H9 (cell line): ENCODE measurements at regions not wholly inside any gene's neighbourhood (a gene's known extent, or its start where the extent isn't known, plus 50 kb on each side); places are given as distances from the start of the nearest gene placed in this dataset.

Experiments used
- DNase-seq: peaks from one replicate; pipeline ENCODE4 v3.0.0-alpha.2; 2017
- H2AFZ ChIP-seq: one replicate; pipeline ENCODE4 v1.6.1; 2013; ENCODE audit warnings: mild to moderate bottlenecking, low read length, control low read depth, moderate library complexity
- H2AK5ac ChIP-seq: 2 replicates; pipeline ENCODE4 v1.6.1; 2013; ENCODE audit warnings: low read length, control low read depth, mixed read lengths; ENCODE audit not compliant: insufficient read length
- H2BK120ac ChIP-seq: one replicate; pipeline ENCODE4 v1.6.1; 2013; ENCODE audit warnings: low read depth, mild to moderate bottlenecking, low read length, control low read depth, inconsistent platforms; ENCODE audit not compliant: poor library complexity, severe bottlenecking
- H2BK12ac ChIP-seq: 2 replicates; pipeline ENCODE4 v1.6.1; 2013; ENCODE audit warnings: low read length, control low read depth, mixed read lengths, low read depth; ENCODE audit not compliant: insufficient read length
- H2BK15ac ChIP-seq: 2 replicates; pipeline ENCODE4 v1.6.1; 2013; ENCODE audit warnings: low read depth, low read length, control low read depth
- H2BK20ac ChIP-seq: one replicate; pipeline ENCODE4 v1.6.1; 2013; ENCODE audit warnings: low read depth, mild to moderate bottlenecking, low read length, control low read depth, inconsistent platforms; ENCODE audit not compliant: poor library complexity, severe bottlenecking
- H2BK5ac ChIP-seq: 2 replicates; pipeline ENCODE4 v1.6.1; 2013; ENCODE audit warnings: low read length, control low read depth, mixed read lengths; ENCODE audit not compliant: insufficient read length
- H3K14ac ChIP-seq: 2 replicates; pipeline ENCODE4 v1.6.1; 2013; ENCODE audit warnings: low read length, control low read depth; ENCODE audit not compliant: insufficient read depth
- H3K18ac ChIP-seq: 2 replicates; pipeline ENCODE4 v1.6.1; 2013; ENCODE audit warnings: low read depth, mild to moderate bottlenecking, mixed read lengths, low read length, control low read depth; ENCODE audit not compliant: insufficient read length
- H3K23ac ChIP-seq: 2 replicates; pipeline ENCODE4 v1.6.1; 2013; ENCODE audit warnings: low read length, control low read depth, mixed read lengths, low read depth; ENCODE audit not compliant: insufficient read length
- H3K23me2 ChIP-seq: 2 replicates; pipeline ENCODE4 v1.6.1; 2013; ENCODE audit warnings: low read depth, mild to moderate bottlenecking, mixed read lengths, low read length, control low read depth; ENCODE audit not compliant: insufficient read length, poor library complexity, severe bottlenecking
- H3K27ac ChIP-seq: 2 replicates; pipeline ENCODE4 v1.5.1; 2013; ENCODE audit warnings: low read length, control low read depth, mixed read lengths, low read depth; ENCODE audit not compliant: insufficient read length
- H3K27me3 ChIP-seq: 2 replicates; pipeline ENCODE4 v1.6.1; 2013; ENCODE audit warnings: low read length, control low read depth, inconsistent platforms; ENCODE audit not compliant: insufficient read depth
- H3K4ac ChIP-seq: 2 replicates; pipeline ENCODE4 v1.6.1; 2013; ENCODE audit warnings: low read depth, mild to moderate bottlenecking, control low read depth, inconsistent platforms, low read length, moderate library complexity
- H3K4me1 ChIP-seq: 2 replicates; pipeline ENCODE4 v1.6.1; 2013; ENCODE audit warnings: low read length, control low read depth, inconsistent platforms; ENCODE audit not compliant: insufficient read depth
- H3K4me2 ChIP-seq: 2 replicates; pipeline ENCODE4 v1.6.1; 2013; ENCODE audit warnings: low read length, control low read depth, mixed read lengths; ENCODE audit not compliant: insufficient read length, insufficient read depth
- H3K56ac ChIP-seq: 2 replicates; pipeline ENCODE4 v1.6.1; 2013; ENCODE audit warnings: low read depth, mild to moderate bottlenecking, mixed read lengths, low read length, control low read depth; ENCODE audit not compliant: insufficient read length
- H3K79me1 ChIP-seq: 2 replicates; pipeline ENCODE4 v1.6.1; 2013; ENCODE audit warnings: low read depth, mild to moderate bottlenecking, moderate library complexity, low read length, control low read depth, inconsistent platforms; ENCODE audit not compliant: insufficient read depth, poor library complexity, severe bottlenecking
- H3K79me2 ChIP-seq: 2 replicates; pipeline ENCODE4 v1.6.1; 2013; ENCODE audit warnings: low read length, control low read depth, inconsistent platforms; ENCODE audit not compliant: insufficient read depth
- H3K9ac ChIP-seq: 2 replicates; pipeline ENCODE4 v1.6.1; 2013; ENCODE audit warnings: low read length, control low read depth, mixed read lengths; ENCODE audit not compliant: insufficient read length; ENCODE audit errors: extremely low read depth
- H3K9me3 ChIP-seq: one replicate; pipeline ENCODE4 v1.6.1; 2013; ENCODE audit warnings: low read depth, low read length, inconsistent platforms; ENCODE audit not compliant: control insufficient read depth
- H3T11ph ChIP-seq: one replicate; pipeline ENCODE4 v1.6.1; 2013; ENCODE audit warnings: mild to moderate bottlenecking, low read length, control low read depth, inconsistent platforms
- H4K20me1 ChIP-seq: one replicate; pipeline ENCODE4 v1.6.1; 2013; ENCODE audit not compliant: control insufficient read depth, insufficient read length, insufficient read depth
- H4K5ac ChIP-seq: 2 replicates; pipeline ENCODE4 v1.6.1; 2013; ENCODE audit warnings: low read depth, mild to moderate bottlenecking, mixed read lengths, low read length, control low read depth; ENCODE audit not compliant: insufficient read length
- H4K8ac ChIP-seq: replicated peaks from 2 replicates; pipeline ENCODE4 v1.6.1; 2013; ENCODE audit warnings: low read length, control low read depth, mixed read lengths, low read depth; ENCODE audit not compliant: insufficient read length
- H4K91ac ChIP-seq: 2 replicates; pipeline ENCODE4 v1.6.1; 2013; ENCODE audit warnings: low read depth, mild to moderate bottlenecking, moderate library complexity, mixed read lengths, low read length, control low read depth; ENCODE audit not compliant: insufficient read length
- H3K27ac Mint-ChIP-seq, 3 experiments: 2 replicates in 2 of 3; 3 replicates in 1 of 3; pipeline ENCODE4 v1.8.0; 2020 to 2021; ENCODE audit warnings: mixed read lengths in 3 of 3, mild to moderate bottlenecking in 1 of 3, moderate library complexity in 1 of 3
- H3K27me3 Mint-ChIP-seq: 2 replicates; pipeline ENCODE4 v1.8.0; 2021; ENCODE audit warnings: low read depth, mild to moderate bottlenecking, moderate library complexity, mixed read lengths
- H3K36me3 Mint-ChIP-seq, 3 experiments: 2 replicates in 2 of 3; 3 replicates in 1 of 3; pipeline ENCODE4 v1.8.0; 2020 to 2021; ENCODE audit warnings: low read depth in 3 of 3, mixed read lengths in 3 of 3; ENCODE audit not compliant: insufficient read depth in 1 of 3
- H3K4me1 Mint-ChIP-seq, 2 experiments: 2 replicates each; pipeline ENCODE4 v1.8.0; 2020; ENCODE audit warnings: mixed read lengths in 2 of 2
- H3K4me3 Mint-ChIP-seq, 2 experiments: 2 replicates in 1 of 2; 3 replicates in 1 of 2; pipeline ENCODE4 v1.8.0; 2020 to 2021; ENCODE audit warnings: mild to moderate bottlenecking in 2 of 2, mixed read lengths in 2 of 2, moderate library complexity in 1 of 2
- H3K9me3 Mint-ChIP-seq, 2 experiments: 2 replicates in 1 of 2; 3 replicates in 1 of 2; pipeline ENCODE4 v1.8.0; 2020; ENCODE audit warnings: mild to moderate bottlenecking in 2 of 2, mixed read lengths in 2 of 2, moderate library complexity in 1 of 2
- CTCF ChIP-seq: fragments of 200-600 bp; sonication (generic); conservative IDR thresholded peaks from 3 replicates; pipeline ENCODE4 v1.8.0; 2021; ENCODE audit warnings: antibody characterized with exemption, mild to moderate bottlenecking
- WGBS: extraction: QIAGEN DNeasy Blood & Tissue Kit; methylation state at CpG from one replicate; pipeline ENCODE4 v1.1.7; 2013; ENCODE audit warnings: missing lambda C conversion rate, low lambda C conversion rate, mixed read lengths; ENCODE audit not compliant: insufficient read length; ENCODE audit errors: extremely low coverage; 5-methylcytosine and 5-hydroxymethylcytosine counted together

DNA sequence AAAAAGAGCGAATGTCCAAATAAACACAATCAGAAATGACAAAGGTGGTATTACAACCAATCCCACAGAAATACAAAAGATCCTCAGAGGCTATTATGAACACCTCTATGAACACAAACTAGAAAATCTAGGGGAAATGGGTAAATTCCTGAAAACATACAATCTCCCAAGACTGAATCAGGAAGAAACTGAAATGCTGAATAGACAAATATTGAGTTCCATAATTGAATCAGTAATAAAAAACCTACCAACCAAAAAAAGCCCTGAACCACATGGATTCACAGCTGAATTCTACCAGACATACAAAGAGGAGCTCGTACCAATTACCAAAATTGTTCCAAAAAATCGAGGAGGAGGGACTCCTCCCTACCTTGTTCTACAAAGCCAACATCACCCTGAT, 56.1 kb upstream of the ZNF800 start:
- H3K9me3 Mint-ChIP-seq: peaks cover 13 to 26% of the 10 kb centered on the region in 2 experiments
- H3K79me1 ChIP-seq: no peaks in the 10 kb centered on the region
- peaks cover 0 to 3% of the 10 kb centered on the region in 2 experiments; a peak in 1 of 4 replicates for H3K4me1 Mint-ChIP-seq
- no peak for DNase-seq
- no peak overlapping the region for H2BK15ac ChIP-seq
- H3K27me3 Mint-ChIP-seq: peaks cover 39% of the 10 kb centered on the region
- H3K9ac ChIP-seq: no peak overlapping the region
- H4K5ac ChIP-seq: no peak overlapping the region
- H2BK20ac ChIP-seq: no peak overlapping the region
- peaks cover 5% of the 10 kb centered on the region for H3K9me3 ChIP-seq
- H3K79me2 ChIP-seq: no peaks in the 10 kb centered on the region
- H3K23me2 ChIP-seq: no peaks in the 10 kb centered on the region
- H4K91ac ChIP-seq: no peak overlapping the region
- H3K27me3 ChIP-seq: no peaks in the 10 kb centered on the region
- H3K4ac ChIP-seq: no peak overlapping the region
- H3K4me3 Mint-ChIP-seq: no peak overlapping the region
- no peak overlapping the region for H2BK5ac ChIP-seq
- H4K20me1 ChIP-seq: no peaks in the 10 kb centered on the region
- no peak overlapping the region for H3K56ac ChIP-seq
- H3K36me3 Mint-ChIP-seq: peaks cover 0 to 6% (median 4%) of the 10 kb centered on the region in 3 experiments; a peak in 4 of 7 replicates
- H3K27ac Mint-ChIP-seq: no peak overlapping the region
- no CpG with 5 or more reads among the region's 3 CpGs for WGBS
- H3K14ac ChIP-seq: no peak overlapping the region
- no peak overlapping the region for H3K4me2 ChIP-seq
- H3K23ac ChIP-seq: no peak overlapping the region
- H3T11ph ChIP-seq: no peak overlapping the region
- no peak overlapping the region for H2BK12ac ChIP-seq
- no peak overlapping the region for H2AFZ ChIP-seq
- H4K8ac ChIP-seq: no peak overlapping the region
- H3K18ac ChIP-seq: no peak overlapping the region
- H2BK120ac ChIP-seq: no peak overlapping the region
- H2AK5ac ChIP-seq: no peak overlapping the region
- no peaks in the 10 kb centered on the region for H3K4me1 ChIP-seq
- no peak overlapping the region for H3K27ac ChIP-seq
- no peak for TF ChIP-seq CTCF
